NT2/D1 (cell line): ENCODE measurements at regions not wholly inside any gene's neighbourhood (a gene's known extent, or its start where the extent isn't known, plus 50 kb on each side); places are given as distances from the start of the nearest gene placed in this dataset.

Source experiments
- YY1 ChIP-seq: IDR thresholded peaks from 2 replicates; pipeline ENCODE4 v1.6.1; 2011; ENCODE audit not compliant: insufficient read length, insufficient read depth
- ZNF274 ChIP-seq: IDR thresholded peaks from 2 replicates; pipeline ENCODE4 v1.6.1; 2011; ENCODE audit warnings: mild to moderate bottlenecking, low read depth, low read length

- TF ChIP-seq YY1 (no peak), ZNF274 (no peak)
These were observed 611.8 kb downstream of the KIF4B start for GRCh38 chr5:155625315-155625714.
